ENCODE measurements at regions not wholly inside any gene's neighbourhood (a gene's known extent, or its start where the extent isn't known, plus 50 kb on each side); places are given as distances from the start of the nearest gene placed in this dataset.

DNA sequence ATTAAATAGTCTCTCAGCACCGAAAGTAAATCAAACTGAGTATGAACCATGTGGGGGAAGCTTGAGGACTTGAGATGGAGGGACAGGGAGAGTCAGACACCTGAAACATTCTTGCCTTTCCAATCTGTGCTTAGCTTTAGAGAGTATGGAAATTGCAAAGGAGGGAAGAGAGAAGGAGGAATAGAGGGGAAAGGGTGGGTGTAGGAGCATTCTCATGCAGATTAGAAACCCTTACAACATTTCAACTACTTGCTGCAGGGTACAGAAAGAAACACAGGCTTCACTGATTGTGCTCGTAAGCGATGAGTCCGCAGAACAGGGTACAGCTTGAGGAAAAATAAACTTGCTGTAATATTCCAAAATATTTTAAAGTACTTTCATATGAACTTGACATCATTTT, 73.8 kb downstream of the NIBAN1 start:
- TF ChIP-seq POLR2AphosphoS5 (IDR thresholded peaks at IDR 0.05), result no peak
- TF ChIP-seq, protein P1, sequence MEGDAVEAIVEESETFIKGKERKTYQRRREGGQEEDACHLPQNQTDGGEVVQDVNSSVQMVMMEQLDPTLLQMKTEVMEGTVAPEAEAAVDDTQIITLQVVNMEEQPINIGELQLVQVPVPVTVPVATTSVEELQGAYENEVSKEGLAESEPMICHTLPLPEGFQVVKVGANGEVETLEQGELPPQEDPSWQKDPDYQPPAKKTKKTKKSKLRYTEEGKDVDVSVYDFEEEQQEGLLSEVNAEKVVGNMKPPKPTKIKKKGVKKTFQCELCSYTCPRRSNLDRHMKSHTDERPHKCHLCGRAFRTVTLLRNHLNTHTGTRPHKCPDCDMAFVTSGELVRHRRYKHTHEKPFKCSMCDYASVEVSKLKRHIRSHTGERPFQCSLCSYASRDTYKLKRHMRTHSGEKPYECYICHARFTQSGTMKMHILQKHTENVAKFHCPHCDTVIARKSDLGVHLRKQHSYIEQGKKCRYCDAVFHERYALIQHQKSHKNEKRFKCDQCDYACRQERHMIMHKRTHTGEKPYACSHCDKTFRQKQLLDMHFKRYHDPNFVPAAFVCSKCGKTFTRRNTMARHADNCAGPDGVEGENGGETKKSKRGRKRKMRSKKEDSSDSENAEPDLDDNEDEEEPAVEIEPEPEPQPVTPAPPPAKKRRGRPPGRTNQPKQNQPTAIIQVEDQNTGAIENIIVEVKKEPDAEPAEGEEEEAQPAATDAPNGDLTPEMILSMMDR (IDR thresholded peaks at IDR 0.05), result no peak

All from esophagus muscularis mucosa (tissue), 3 donors.